ENCODE measurements at regions not wholly inside any gene's neighbourhood (a gene's known extent, or its start where the extent isn't known, plus 50 kb on each side); places are given as distances from the start of the nearest gene placed in this dataset.

DNA sequence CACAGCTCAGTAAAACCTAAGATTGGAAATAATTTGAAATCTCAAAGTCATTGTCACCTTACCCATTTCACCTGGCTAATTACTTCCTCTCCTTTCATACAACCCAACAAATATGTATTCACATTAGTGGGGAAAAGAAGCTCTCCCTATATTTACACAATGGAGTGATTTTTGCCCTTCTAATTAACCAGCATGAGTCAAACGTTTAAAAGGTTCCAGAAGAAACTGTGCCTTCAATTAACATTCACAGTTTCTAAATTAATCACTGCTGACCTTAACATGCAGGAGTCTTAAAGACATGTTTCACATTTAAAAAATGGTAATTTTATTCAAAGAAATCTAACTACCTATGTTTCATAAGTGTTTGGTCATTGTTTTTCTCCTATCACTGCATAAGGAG lies 254.6 kb downstream of the CBLL2 start:
- Histone ChIP-seq H3K4me2 (no peak overlapping the region), H3K4me3 (no peak overlapping the region), H3K9me3 (no peaks in the 10 kb centered on the region), H3K27ac (no peak overlapping the region), H3K4me1 (no peaks in the 10 kb centered on the region)
- DNase-seq (ENCODE audit: low read depth in 1 of 2, low spot score in 1 of 2) (no peak), FAIRE-seq (peak; percentile 91), ATAC-seq (no peak)
- no peak for TF ChIP-seq RCOR1 (IDR thresholded peaks at IDR 0.05; ENCODE audit: low read depth, low read length)
- no peak for TF ChIP-seq MYC (IDR thresholded peaks at IDR 0.05; ENCODE audit: borderline replicate concordance, low read length)
- no peak for TF ChIP-seq PBX3 (IDR thresholded peaks at IDR 0.05)
- no peak for TF ChIP-seq HOXB13 (CRISPR knock-in tag; IDR thresholded peaks at IDR 0.05; ENCODE audit: low read depth)
- TF ChIP-seq ZNF302 (CRISPR knock-in tag; IDR thresholded peaks at IDR 0.05), result no peak
- TF ChIP-seq MAZ (IDR thresholded peaks at IDR 0.05; ENCODE audit: borderline replicate concordance, low read depth, low read length), result no peak
- TF ChIP-seq, protein P1, sequence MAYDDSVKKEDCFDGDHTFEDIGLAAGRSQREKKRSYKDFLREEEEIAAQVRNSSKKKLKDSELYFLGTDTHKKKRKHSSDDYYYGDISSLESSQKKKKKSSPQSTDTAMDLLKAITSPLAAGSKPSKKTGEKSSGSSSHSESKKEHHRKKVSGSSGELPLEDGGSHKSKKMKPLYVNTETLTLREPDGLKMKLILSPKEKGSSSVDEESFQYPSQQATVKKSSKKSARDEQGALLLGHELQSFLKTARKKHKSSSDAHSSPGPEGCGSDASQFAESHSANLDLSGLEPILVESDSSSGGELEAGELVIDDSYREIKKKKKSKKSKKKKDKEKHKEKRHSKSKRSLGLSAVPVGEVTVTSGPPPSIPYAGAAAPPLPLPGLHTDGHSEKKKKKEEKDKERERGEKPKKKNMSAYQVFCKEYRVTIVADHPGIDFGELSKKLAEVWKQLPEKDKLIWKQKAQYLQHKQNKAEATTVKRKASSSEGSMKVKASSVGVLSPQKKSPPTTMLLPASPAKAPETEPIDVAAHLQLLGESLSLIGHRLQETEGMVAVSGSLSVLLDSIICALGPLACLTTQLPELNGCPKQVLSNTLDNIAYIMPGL (CRISPR knock-in tag; IDR thresholded peaks at IDR 0.05; ENCODE audit: borderline replicate concordance), result no peak
- TF ChIP-seq CEBPB (IDR thresholded peaks at IDR 0.05), result no peak
- TF ChIP-seq RAD21 (conservative IDR thresholded peaks at IDR 0.05 in 1 of 2, IDR thresholded peaks at IDR 0.05 in 1 of 2), result no peak
- TF ChIP-seq RARB (CRISPR knock-in tag; IDR thresholded peaks at IDR 0.05), result no peak
- no peak for TF ChIP-seq GATA3 (IDR thresholded peaks at IDR 0.05; ENCODE audit: borderline replicate concordance)
- no peak for TF ChIP-seq FOSB (CRISPR knock-in tag; IDR thresholded peaks at IDR 0.05)
- no peak for TF ChIP-seq HDAC2 (IDR thresholded peaks at IDR 0.05)
- no peak for TF ChIP-seq POLR2AphosphoS2 (conservative IDR thresholded peaks at IDR 0.05; ENCODE audit: low read length)
- TF ChIP-seq FOXS1 (CRISPR knock-in tag; IDR thresholded peaks at IDR 0.05), result no peak
- no peak for TF ChIP-seq CBX8 (IDR thresholded peaks at IDR 0.05)
- CTCF ChIA-PET, result no interaction called here
- POLR2A ChIA-PET, result no interaction called here
- 24% methylated on average over 1 of the region's 1 CpG for WGBS (ENCODE audit: missing lambda C conversion rate)

GRCh38 chrX:22533898-22534297 lies 261.2 kb downstream of the CBLL2 start:
- Histone ChIP-seq H3K4me3 (no peak overlapping the region), H3K4me2 (no peak overlapping the region), H3K4me1 (no peaks in the 10 kb centered on the region), H3K9me3 (no peaks in the 10 kb centered on the region), H3K27ac (no peak overlapping the region)
- WGBS (ENCODE audit: missing lambda C conversion rate), result 61% methylated on average over 5 of the region's 5 CpGs
- ATAC-seq, result no peak
- CTCF ChIA-PET, result no interaction called here
- FAIRE-seq, result no peak
- no peak for TF ChIP-seq ZNF302 (CRISPR knock-in tag; IDR thresholded peaks at IDR 0.05)
- no peak for DNase-seq (ENCODE audit: low read depth in 1 of 2, low spot score in 1 of 2)
- POLR2A ChIA-PET, result no interaction called here

DNA sequence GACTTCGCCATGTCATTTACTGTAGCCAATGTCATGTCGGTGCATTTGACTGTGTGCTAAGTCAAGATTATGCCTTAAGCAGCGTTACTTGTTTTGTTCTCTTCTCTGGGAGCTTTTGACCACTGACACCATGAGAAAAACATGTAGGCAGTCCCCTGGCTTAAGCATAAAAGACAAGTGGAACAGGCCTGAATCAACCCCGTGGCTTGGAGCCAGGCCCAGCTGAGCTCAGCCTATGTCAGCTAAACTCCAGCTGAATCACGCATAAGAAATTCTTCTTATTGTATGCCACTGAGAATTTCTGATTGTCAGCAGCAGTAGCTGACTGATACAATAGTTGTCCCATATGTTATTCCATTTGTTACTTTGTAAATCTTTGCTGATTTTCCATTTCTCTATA lies 261.9 kb downstream of the CBLL2 start:
- ChIA-PET CTCF (no interaction called here), POLR2A (no interaction called here)
- H3K4me1 ChIP-seq, result no peaks in the 10 kb centered on the region
- no peak for DNase-seq (ENCODE audit: low read depth in 1 of 2, low spot score in 1 of 2)
- no peaks in the 10 kb centered on the region for H3K9me3 ChIP-seq
- ATAC-seq, result no peak
- H3K27ac ChIP-seq, result no peak overlapping the region
- no peak for FAIRE-seq
- H3K4me2 ChIP-seq, result no peak overlapping the region
- WGBS (ENCODE audit: missing lambda C conversion rate), result 28% methylated on average over 5 of the region's 5 CpGs
- TF ChIP-seq EP300 (IDR thresholded peaks at IDR 0.05), result no peak
- TF ChIP-seq HES2 (IDR thresholded peaks at IDR 0.05), result no peak
- TF ChIP-seq, protein P2, sequence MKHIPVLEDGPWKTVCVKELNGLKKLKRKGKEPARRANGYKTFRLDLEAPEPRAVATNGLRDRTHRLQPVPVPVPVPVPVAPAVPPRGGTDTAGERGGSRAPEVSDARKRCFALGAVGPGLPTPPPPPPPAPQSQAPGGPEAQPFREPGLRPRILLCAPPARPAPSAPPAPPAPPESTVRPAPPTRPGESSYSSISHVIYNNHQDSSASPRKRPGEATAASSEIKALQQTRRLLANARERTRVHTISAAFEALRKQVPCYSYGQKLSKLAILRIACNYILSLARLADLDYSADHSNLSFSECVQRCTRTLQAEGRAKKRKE (CRISPR knock-in tag; IDR thresholded peaks at IDR 0.05; ENCODE audit: low read depth), result no peak
- no peak for TF ChIP-seq ZSCAN20 (CRISPR knock-in tag; IDR thresholded peaks at IDR 0.05)
- TF ChIP-seq ZC3H11A (IDR thresholded peaks at IDR 0.05), result no peak
- TF ChIP-seq, protein P3, sequence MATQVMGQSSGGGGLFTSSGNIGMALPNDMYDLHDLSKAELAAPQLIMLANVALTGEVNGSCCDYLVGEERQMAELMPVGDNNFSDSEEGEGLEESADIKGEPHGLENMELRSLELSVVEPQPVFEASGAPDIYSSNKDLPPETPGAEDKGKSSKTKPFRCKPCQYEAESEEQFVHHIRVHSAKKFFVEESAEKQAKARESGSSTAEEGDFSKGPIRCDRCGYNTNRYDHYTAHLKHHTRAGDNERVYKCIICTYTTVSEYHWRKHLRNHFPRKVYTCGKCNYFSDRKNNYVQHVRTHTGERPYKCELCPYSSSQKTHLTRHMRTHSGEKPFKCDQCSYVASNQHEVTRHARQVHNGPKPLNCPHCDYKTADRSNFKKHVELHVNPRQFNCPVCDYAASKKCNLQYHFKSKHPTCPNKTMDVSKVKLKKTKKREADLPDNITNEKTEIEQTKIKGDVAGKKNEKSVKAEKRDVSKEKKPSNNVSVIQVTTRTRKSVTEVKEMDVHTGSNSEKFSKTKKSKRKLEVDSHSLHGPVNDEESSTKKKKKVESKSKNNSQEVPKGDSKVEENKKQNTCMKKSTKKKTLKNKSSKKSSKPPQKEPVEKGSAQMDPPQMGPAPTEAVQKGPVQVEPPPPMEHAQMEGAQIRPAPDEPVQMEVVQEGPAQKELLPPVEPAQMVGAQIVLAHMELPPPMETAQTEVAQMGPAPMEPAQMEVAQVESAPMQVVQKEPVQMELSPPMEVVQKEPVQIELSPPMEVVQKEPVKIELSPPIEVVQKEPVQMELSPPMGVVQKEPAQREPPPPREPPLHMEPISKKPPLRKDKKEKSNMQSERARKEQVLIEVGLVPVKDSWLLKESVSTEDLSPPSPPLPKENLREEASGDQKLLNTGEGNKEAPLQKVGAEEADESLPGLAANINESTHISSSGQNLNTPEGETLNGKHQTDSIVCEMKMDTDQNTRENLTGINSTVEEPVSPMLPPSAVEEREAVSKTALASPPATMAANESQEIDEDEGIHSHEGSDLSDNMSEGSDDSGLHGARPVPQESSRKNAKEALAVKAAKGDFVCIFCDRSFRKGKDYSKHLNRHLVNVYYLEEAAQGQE (IDR thresholded peaks at IDR 0.05), result no peak
- TF ChIP-seq EHF (CRISPR knock-in tag; IDR thresholded peaks at IDR 0.05), result no peak
- no peak for TF ChIP-seq HEYL (CRISPR knock-in tag; IDR thresholded peaks at IDR 0.05)
- no peak for TF ChIP-seq TFCP2L1 (CRISPR knock-in tag; IDR thresholded peaks at IDR 0.05)
- no peak overlapping the region for H3K4me3 ChIP-seq
